H1 (cell line): ENCODE measurements at regions not wholly inside any gene's neighbourhood (a gene's known extent, or its start where the extent isn't known, plus 50 kb on each side); places are given as distances from the start of the nearest gene placed in this dataset.

Experiments used
- CTCF ChIA-PET: fragments of 300-600 bp; sonication (Branson Sonifier 250); formaldehyde crosslinking; loops from one replicate; lab custom pipeline; 2021; ENCODE audit not compliant: partially characterized antibody; lab: Charles Lee
- POLR2A ChIA-PET: fragments of 300-600 bp; sonication (Branson Sonifier 250); formaldehyde crosslinking; loops from one replicate; lab custom pipeline; 2021; ENCODE audit warnings: inconsistent platforms; ENCODE audit not compliant: partially characterized antibody; lab: Charles Lee
- DNase-seq, 2 experiments: peaks; one replicate each; pipeline versions ENCODE4 v3.0.0 to v3.0.0-alpha.2; 2010 to 2022; ENCODE audit warnings: low spot score in 2 of 2, low read depth in 1 of 2, mixed read lengths in 1 of 2
- FAIRE-seq: peaks from 2 replicates; lab custom pipeline; 2011; peaks lifted over from hg19 to GRCh38; lab: Jason Lieb, UNC
- H2AFZ ChIP-seq: 2 replicates; pipeline ENCODE4 v1.8.1; 2012; ENCODE audit warnings: low read length, inconsistent platforms
- H2AK5ac ChIP-seq: 2 replicates; pipeline ENCODE4 v1.6.1; 2013; ENCODE audit warnings: low read depth, low read length
- H2BK120ac ChIP-seq: replicated peaks from 2 replicates; pipeline ENCODE3; 2013; ENCODE audit warnings: low read depth, low read length, inconsistent platforms
- H2BK12ac ChIP-seq: 2 replicates; pipeline ENCODE4 v1.6.1; 2013; ENCODE audit warnings: low read depth, low read length
- H2BK15ac ChIP-seq: 2 replicates; pipeline ENCODE4 v1.6.1; 2013; ENCODE audit warnings: low read length
- H2BK20ac ChIP-seq: 2 replicates; pipeline ENCODE4 v1.6.1; 2013; ENCODE audit warnings: low read length
- H2BK5ac ChIP-seq: 2 replicates; pipeline ENCODE4 v1.6.1; 2013; ENCODE audit warnings: low read depth, low read length
- H3K14ac ChIP-seq: 2 replicates; pipeline ENCODE4 v1.6.1; 2013; ENCODE audit warnings: inconsistent platforms; ENCODE audit not compliant: insufficient read length
- H3K18ac ChIP-seq: 2 replicates; pipeline ENCODE4 v1.6.1; 2013; ENCODE audit warnings: low read length; ENCODE audit errors: extremely low read depth
- H3K23ac ChIP-seq: 2 replicates; pipeline ENCODE4 v1.6.1; 2013; ENCODE audit warnings: inconsistent platforms; ENCODE audit not compliant: insufficient read length
- H3K23me2 ChIP-seq: 2 replicates; pipeline ENCODE4 v1.6.1; 2013; ENCODE audit warnings: low read depth, low read length
- H3K27ac ChIP-seq: 2 replicates; pipeline ENCODE4 v1.6.1; 2011; ENCODE audit warnings: low read depth, low read length, inconsistent platforms
- H3K27me3 ChIP-seq, 4 experiments: replicated peaks in 1 of 4; 1 replicate in 1 of 4; 2 replicates in 3 of 4; pipeline versions ENCODE4 v1.6.1 to v1.8.1; 2011 to 2013; ENCODE audit warnings: low read length in 3 of 4, mild to moderate bottlenecking in 3 of 4, inconsistent platforms in 2 of 4, mixed read lengths in 2 of 4, moderate library complexity in 1 of 4; ENCODE audit not compliant: control insufficient read depth in 3 of 4, insufficient read depth in 3 of 4; ENCODE audit errors: extremely low read depth in 1 of 4
- H3K36me3 ChIP-seq, 4 experiments: 2 replicates each; pipeline versions ENCODE4 v1.6.1 to v1.8.1; 2011 to 2013; ENCODE audit warnings: mild to moderate bottlenecking in 4 of 4, low read length in 3 of 4, moderate library complexity in 2 of 4, control low read depth in 1 of 4, inconsistent platforms in 1 of 4; ENCODE audit not compliant: insufficient read depth in 4 of 4, control insufficient read depth in 2 of 4
- H3K4ac ChIP-seq: replicated peaks from 2 replicates; pipeline ENCODE3; 2013; ENCODE audit warnings: low read length, low read depth, mixed read lengths, inconsistent platforms; ENCODE audit not compliant: insufficient read length
- H3K4me1 ChIP-seq, 4 experiments: replicated peaks in 1 of 4; 1 replicate in 1 of 4; 2 replicates in 3 of 4; pipeline versions ENCODE4 v1.6.1 to v1.8.1; 2011 to 2013; ENCODE audit warnings: low read length in 3 of 4, inconsistent platforms in 2 of 4, mixed read lengths in 1 of 4; ENCODE audit not compliant: insufficient read depth in 4 of 4, control insufficient read depth in 3 of 4
- H3K4me2 ChIP-seq, 2 experiments: 2 replicates each; pipeline versions ENCODE4 v1.6.1 to v1.8.1; 2011 to 2013; ENCODE audit warnings: low read depth in 2 of 2, low read length in 2 of 2, control low read depth in 1 of 2, inconsistent platforms in 1 of 2, mild to moderate bottlenecking in 1 of 2; ENCODE audit not compliant: insufficient read depth in 1 of 2
- H3K4me3 ChIP-seq, 4 experiments: fragments of 200-600, 300-600 bp in 1 of 4; sonication (generic), shearing (Covaris generic), sonication (Bioruptor Twin) in 1 of 4; 2 replicates each; pipeline versions ENCODE4 v1.5.1 to v1.8.1; 2011 to 2016; ENCODE audit warnings: low read length in 4 of 4, low read depth in 3 of 4, control low read depth in 2 of 4, inconsistent platforms in 2 of 4, mild to moderate bottlenecking in 2 of 4, mixed read lengths in 1 of 4, moderate library complexity in 1 of 4; ENCODE audit not compliant: insufficient read depth in 2 of 4; ENCODE audit errors: extremely low read depth in 1 of 4
- H3K56ac ChIP-seq: replicated peaks from 2 replicates; pipeline ENCODE3; 2013; ENCODE audit warnings: low read depth, mild to moderate bottlenecking, mixed read lengths, low read length, inconsistent platforms; ENCODE audit not compliant: insufficient read length
- H3K79me1 ChIP-seq: 2 replicates; pipeline ENCODE4 v1.6.1; 2013; ENCODE audit warnings: low read depth, low read length, control low read depth
- H3K79me2 ChIP-seq, 2 experiments: 2 replicates each; pipeline versions ENCODE4 v1.6.1 to v1.8.1; 2012 to 2013; ENCODE audit warnings: low read length in 2 of 2, mild to moderate bottlenecking in 2 of 2, inconsistent platforms in 1 of 2; ENCODE audit not compliant: insufficient read depth in 2 of 2, control insufficient read depth in 1 of 2
- H3K9ac ChIP-seq, 4 experiments: replicated peaks in 1 of 4; 1 replicate in 1 of 4; 2 replicates in 3 of 4; pipeline versions ENCODE4 v1.6.1 to v1.8.1; 2011 to 2013; ENCODE audit warnings: low read depth in 3 of 4, low read length in 3 of 4, control low read depth in 2 of 4, mild to moderate bottlenecking in 2 of 4, moderate library complexity in 2 of 4, inconsistent platforms in 1 of 4; ENCODE audit errors: extremely low read depth in 1 of 4
- H3K9me3 ChIP-seq, 2 experiments: 2 replicates each; pipeline versions ENCODE4 v1.6.1 to v1.8.1; 2012 to 2013; ENCODE audit warnings: mild to moderate bottlenecking in 2 of 2, moderate library complexity in 2 of 2, control low read depth in 1 of 2, inconsistent platforms in 1 of 2, low read depth in 1 of 2, low read length in 1 of 2, mixed read lengths in 1 of 2; ENCODE audit not compliant: insufficient read depth in 2 of 2
- H4K20me1 ChIP-seq, 2 experiments: replicated peaks in 1 of 2; 2 replicates each; pipeline versions ENCODE3 to v1.8.1; 2011 to 2013; ENCODE audit warnings: inconsistent platforms in 2 of 2, low read length in 2 of 2, mild to moderate bottlenecking in 1 of 2; ENCODE audit not compliant: insufficient read depth in 2 of 2, control insufficient read depth in 1 of 2
- H4K5ac ChIP-seq: 2 replicates; pipeline ENCODE4 v1.6.1; 2013; ENCODE audit warnings: low read length, low read depth, mixed read lengths, inconsistent platforms; ENCODE audit not compliant: insufficient read length
- H4K8ac ChIP-seq: 2 replicates; pipeline ENCODE4 v1.8.0; 2013; ENCODE audit warnings: mild to moderate bottlenecking, moderate library complexity, low read length, inconsistent platforms; ENCODE audit not compliant: insufficient read depth; ENCODE audit errors: extremely low read depth
- H4K91ac ChIP-seq: replicated peaks from 2 replicates; pipeline ENCODE3; 2013; ENCODE audit warnings: low read length, mixed read lengths, inconsistent platforms; ENCODE audit not compliant: insufficient read length
- BCL11A ChIP-seq, 2 experiments: IDR thresholded peaks; one replicate each; pipeline ENCODE4 v1.6.1; 2011; ENCODE audit warnings: low read depth in 2 of 2, low read length in 2 of 2, mild to moderate bottlenecking in 2 of 2
- CBX5 ChIP-seq: fragments of 300-800, 300-1000 bp; sonication (generic); IDR thresholded peaks from 2 replicates; pipeline ENCODE4 v1.7.1; 2016; ENCODE audit warnings: antibody characterized with exemption, low read length, low read depth
- HDAC2 ChIP-seq, 2 experiments: fragments of 300-600 bp in 1 of 2; sonication (generic) in 1 of 2; IDR thresholded peaks; 2 replicates each; pipeline ENCODE4 v1.6.1; 2011 to 2012; ENCODE audit warnings: low read depth in 2 of 2, low read length in 2 of 2, mild to moderate bottlenecking in 2 of 2, moderate library complexity in 2 of 2, borderline replicate concordance in 1 of 2, inconsistent platforms in 1 of 2
- whole genome bisulfite sequencing, 2 experiments: shearing (Covaris generic) in 1 of 2; methylation state at CpG; one replicate each; pipeline versions ENCODE4 v1.1.6 to v1.1.7; 2013 to 2015; ENCODE audit warnings: low lambda C conversion rate in 2 of 2, mixed read lengths in 2 of 2, inconsistent platforms in 1 of 2, low coverage in 1 of 2, missing lambda C conversion rate in 1 of 2; ENCODE audit not compliant: insufficient replicate concordance in 2 of 2, insufficient coverage in 1 of 2, insufficient read length in 1 of 2; ENCODE audit errors: extremely low coverage in 1 of 2, missing lambda C conversion rate in 1 of 2; 5-methylcytosine and 5-hydroxymethylcytosine counted together

- H3K9ac ChIP-seq, result no peak overlapping the region
- H4K5ac ChIP-seq, result no peak overlapping the region
- no peaks in the 10 kb centered on the region for H3K27me3 ChIP-seq
- no peaks in the 10 kb centered on the region for H3K23me2 ChIP-seq
- no peak overlapping the region for H4K91ac ChIP-seq
- no peak overlapping the region for H3K4me2 ChIP-seq
- FAIRE-seq, result no peak
- H3K4me1 ChIP-seq, result no peaks in the 10 kb centered on the region
- H2BK120ac ChIP-seq, result no peak overlapping the region
- H3K9me3 ChIP-seq, result peaks cover 18 to 21% of the 10 kb centered on the region in 2 experiments; a peak in 3 of 4 replicates
- no peaks in the 10 kb centered on the region for H3K36me3 ChIP-seq
- H3K14ac ChIP-seq, result no peak overlapping the region
- no peak overlapping the region for H3K56ac ChIP-seq
- no peak overlapping the region for H2BK12ac ChIP-seq
- CTCF ChIA-PET, result interaction anchor here (0.8 to 4.1 kb wide), 4 partner anchors 9 to 123 kb away, joined by 3 to 19 read pairs (median 4); no protein-coding TSS in a partner anchor
- DNase-seq, result no peak
- H3K23ac ChIP-seq, result no peak overlapping the region
- TF ChIP-seq CBX5 (no peak), BCL11A (IDR thresholded peaks at IDR 0.05; ENCODE audit: low read depth in 2 of 2, low read length in 2 of 2) (no peak), HDAC2 (IDR thresholded peaks at IDR 0.05; ENCODE audit: borderline replicate concordance in 1 of 2, low read depth in 2 of 2, low read length in 2 of 2) (no peak)
- POLR2A ChIA-PET, result no interaction called here
- no peak overlapping the region for H2BK15ac ChIP-seq
- no peak overlapping the region for H2BK20ac ChIP-seq
- H3K79me1 ChIP-seq, result no peaks in the 10 kb centered on the region
- H3K79me2 ChIP-seq, result no peaks in the 10 kb centered on the region
- H2AFZ ChIP-seq, result no peak overlapping the region
- H2BK5ac ChIP-seq, result no peak overlapping the region
- H3K27ac ChIP-seq, result no peak overlapping the region
- WGBS, 2 experiments, result 88% methylated on average over 1 of the region's 1 CpG; no CpG with 5 or more reads in 1 of the 2 experiments
- H4K20me1 ChIP-seq, result no peaks in the 10 kb centered on the region
- H3K4ac ChIP-seq, result no peak overlapping the region
- H4K8ac ChIP-seq, result no peak overlapping the region
- H3K18ac ChIP-seq, result no peak overlapping the region
- no peak overlapping the region for H3K4me3 ChIP-seq
- no peak overlapping the region for H2AK5ac ChIP-seq
Observed at GRCh38 chr2:190139371-190139770, 76.8 kb upstream of the MSTN start.
